HG02884 (cell line): ENCODE measurements at regions not wholly inside any gene's neighbourhood (a gene's known extent, or its start where the extent isn't known, plus 50 kb on each side); places are given as distances from the start of the nearest gene placed in this dataset.
"Not testable (repeated sequence)": the region's sequence is repeated elsewhere in the genome, so short reads cannot be mapped to it uniquely, and the experiment has no call there.

Experiments
- ATAC-seq: cut with Tn5 transposase; IDR thresholded peaks from one replicate; pipeline ENCODE4 v1.9.1; 2021; ENCODE audit warnings: mild to moderate bottlenecking, moderate library complexity; ENCODE audit not compliant: unreplicated experiment

- no peak for ATAC-seq
These were observed 1120.3 kb upstream of the PRR20A start for GRCh38 chr13:56020425-56020824.

GRCh38 chr13:56039992-56040391 lies 1100.7 kb upstream of the PRR20A start:
- ATAC-seq: no peak

GRCh38 chr13:56066321-56066720 lies 1074.4 kb upstream of the PRR20A start:
- ATAC-seq: no peak

GRCh38 chr13:56102641-56103040 lies 1038.1 kb upstream of the PRR20A start:
- ATAC-seq: no peak

GRCh38 chr13:56110751-56111150 lies 1030.0 kb upstream of the PRR20A start:
- ATAC-seq: no peak

- no peak for ATAC-seq
These were observed 1006.2 kb upstream of the PRR20A start for GRCh38 chr13:56134524-56134923.

GRCh38 chr13:56166864-56167263 lies 973.9 kb upstream of the PRR20A start:
- ATAC-seq: no peak

- no peak for ATAC-seq
These were observed 972.1 kb upstream of the PRR20A start for GRCh38 chr13:56168581-56168980.

- no peak for ATAC-seq
These were observed 967.4 kb upstream of the PRR20A start for GRCh38 chr13:56173346-56173745.

GRCh38 chr13:56182598-56182997 lies 958.1 kb upstream of the PRR20A start:
- ATAC-seq: no peak

GRCh38 chr13:56187331-56187730 lies 953.4 kb upstream of the PRR20A start:
- no peak for ATAC-seq

- not testable (repeated sequence) for ATAC-seq
These were observed 952.1 kb upstream of the PRR20A start for GRCh38 chr13:56188582-56188981.

GRCh38 chr13:56189439-56189838 lies 951.3 kb upstream of the PRR20A start:
- ATAC-seq: no peak

- ATAC-seq: no peak
These were observed 950.7 kb upstream of the PRR20A start for GRCh38 chr13:56189978-56190377.

GRCh38 chr13:56198350-56198749 lies 942.4 kb upstream of the PRR20A start:
- no peak for ATAC-seq

GRCh38 chr13:56201834-56202233 lies 938.9 kb upstream of the PRR20A start:
- ATAC-seq: no peak

GRCh38 chr13:56216221-56216620 lies 924.5 kb upstream of the PRR20A start:
- no peak for ATAC-seq

- no peak for ATAC-seq
These were observed 893.0 kb upstream of the PRR20A start for GRCh38 chr13:56247692-56248091.

- ATAC-seq: no peak
These were observed 869.0 kb upstream of the PRR20A start for GRCh38 chr13:56271686-56272085.

GRCh38 chr13:56283262-56283828 lies 857.4 kb upstream of the PRR20A start:
- ATAC-seq: no peak

GRCh38 chr13:56299650-56300049 lies 841.1 kb upstream of the PRR20A start:
- ATAC-seq: no peak

GRCh38 chr13:56314765-56315164 lies 826.0 kb upstream of the PRR20A start:
- ATAC-seq: no peak

- ATAC-seq: no peak
These were observed 822.9 kb upstream of the PRR20A start for GRCh38 chr13:56317841-56318240.
